ENCODE measurements at regions not wholly inside any gene's neighbourhood (a gene's known extent, or its start where the extent isn't known, plus 50 kb on each side); places are given as distances from the start of the nearest gene placed in this dataset.

GRCh38 chr4:136392576-136392975, 1139.7 kb downstream of the PCDH18 start:
- DNase-seq (ENCODE audit: low read depth) = no peak

DNA sequence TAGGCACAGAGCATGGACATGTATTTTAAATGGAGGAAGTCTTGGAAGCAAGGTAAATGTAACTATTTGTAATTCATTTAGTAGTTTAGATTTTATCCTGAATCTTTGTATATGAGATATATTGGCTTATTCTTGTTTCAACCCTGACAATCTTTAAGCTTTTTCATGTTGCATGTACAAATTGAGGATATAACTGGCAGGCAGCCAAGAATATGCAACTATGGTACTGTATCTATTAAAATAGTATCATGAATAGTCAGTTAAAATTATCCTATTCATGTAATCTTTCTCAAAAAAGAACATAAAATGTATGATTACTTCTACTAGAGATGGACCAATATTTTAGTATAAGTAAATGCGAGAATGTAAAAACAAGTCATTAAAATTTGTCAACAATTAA, 1141.5 kb downstream of the PCDH18 start:
- DNase-seq (ENCODE audit: low read depth) = no peak

DNA sequence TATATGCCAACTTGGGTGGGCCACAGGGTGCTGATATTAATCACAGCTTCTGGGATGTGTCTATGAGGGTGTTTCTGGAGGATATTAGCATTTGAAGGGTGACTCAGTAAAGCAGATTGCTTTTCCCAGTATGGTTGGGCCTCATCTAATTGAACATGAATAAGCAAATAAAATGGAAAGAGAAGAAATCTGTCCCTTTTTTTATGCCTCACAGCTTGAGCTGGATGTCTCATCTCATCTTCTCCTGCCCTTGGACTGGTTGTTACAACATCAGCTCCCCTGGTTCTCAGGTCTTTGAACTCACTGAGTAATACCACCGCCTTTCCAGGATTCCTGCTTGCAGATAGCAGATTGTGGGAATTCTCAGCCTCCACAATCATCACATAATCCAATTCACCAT, 1149.2 kb downstream of the PCDH18 start:
- no peak for DNase-seq (ENCODE audit: low read depth)

- no peak for DNase-seq (ENCODE audit: low read depth)
Measured at GRCh38 chr4:136371231-136371630, 1161.1 kb downstream of the PCDH18 start.

GRCh38 chr4:136369073-136369472, 1163.2 kb downstream of the PCDH18 start:
- DNase-seq (ENCODE audit: low read depth) = no peak

DNA sequence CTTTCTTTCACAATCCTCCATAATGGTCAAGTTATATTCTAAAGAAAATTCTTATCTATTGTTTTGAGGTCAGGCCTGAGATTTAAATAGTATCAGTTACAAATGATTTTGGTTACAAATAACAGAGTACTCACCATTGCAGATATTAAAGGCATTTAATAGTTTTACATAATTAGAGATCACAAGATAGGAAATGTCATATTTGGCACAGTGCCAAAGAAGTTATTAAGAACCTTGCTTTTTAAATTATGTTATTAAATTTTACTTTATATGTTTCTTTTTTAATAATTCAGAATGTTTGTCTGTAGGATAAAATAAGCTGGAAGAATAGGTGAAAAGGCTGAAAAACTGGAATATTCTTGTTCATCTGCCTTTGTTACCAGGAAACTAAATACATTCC, 1174.7 kb downstream of the PCDH18 start:
- DNase-seq (ENCODE audit: low read depth) = no peak

- no peak for DNase-seq (ENCODE audit: low read depth)
Measured at GRCh38 chr4:136355970-136356369, 1176.3 kb downstream of the PCDH18 start.

DNA sequence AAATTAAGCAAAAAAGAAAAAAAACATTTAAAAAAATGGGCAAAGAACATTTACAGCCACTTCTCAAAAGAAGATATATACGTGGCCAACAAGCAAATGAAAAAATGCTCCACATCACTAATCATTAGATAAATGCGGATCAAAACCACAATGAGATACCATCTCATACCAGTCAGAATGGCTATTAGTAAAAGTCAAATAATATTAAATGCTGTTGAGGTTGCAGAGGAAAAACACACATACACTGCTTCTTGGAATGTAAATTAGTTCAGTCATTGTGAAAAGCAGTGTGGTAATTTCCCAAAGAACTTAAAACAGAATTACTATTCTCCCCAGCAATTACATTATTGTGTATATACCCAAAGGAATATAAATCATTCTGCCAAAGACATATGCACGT, 1189.0 kb downstream of the PCDH18 start:
- no peak for DNase-seq (ENCODE audit: low read depth)

- no peak for DNase-seq (ENCODE audit: low read depth)
Measured at GRCh38 chr4:136342666-136343065, 1189.6 kb downstream of the PCDH18 start.

- DNase-seq (ENCODE audit: low read depth) = no peak
Measured at GRCh38 chr4:136337216-136337615, 1195.1 kb downstream of the PCDH18 start.

GRCh38 chr4:136336479-136336878, 1195.8 kb downstream of the PCDH18 start:
- no peak for DNase-seq (ENCODE audit: low read depth)

GRCh38 chr4:136329042-136329662, 1203.1 kb downstream of the PCDH18 start:
- DNase-seq (ENCODE audit: low read depth) = no peak

- no peak for DNase-seq (ENCODE audit: low read depth)
Measured at GRCh38 chr4:136328131-136328530, 1204.2 kb downstream of the PCDH18 start.

DNA sequence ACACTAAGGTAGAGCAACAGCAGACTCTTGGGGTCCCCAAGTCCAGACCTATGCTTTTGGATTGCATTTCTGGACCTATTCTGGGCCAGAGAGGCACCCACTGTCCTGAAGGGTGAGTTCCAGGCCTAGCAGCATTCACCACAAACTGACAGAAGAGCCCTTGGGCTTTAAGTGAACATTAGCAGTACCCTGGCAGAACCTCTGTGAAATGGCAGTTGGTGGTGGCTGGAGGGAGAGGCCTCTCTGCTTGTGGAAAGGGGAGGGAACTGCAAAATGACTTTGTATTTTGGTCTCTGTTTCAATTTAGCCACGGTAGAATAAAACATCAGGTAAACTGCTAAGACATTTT, 1211.9 kb downstream of the PCDH18 start:
- DNase-seq (ENCODE audit: low read depth) = no peak

DNA sequence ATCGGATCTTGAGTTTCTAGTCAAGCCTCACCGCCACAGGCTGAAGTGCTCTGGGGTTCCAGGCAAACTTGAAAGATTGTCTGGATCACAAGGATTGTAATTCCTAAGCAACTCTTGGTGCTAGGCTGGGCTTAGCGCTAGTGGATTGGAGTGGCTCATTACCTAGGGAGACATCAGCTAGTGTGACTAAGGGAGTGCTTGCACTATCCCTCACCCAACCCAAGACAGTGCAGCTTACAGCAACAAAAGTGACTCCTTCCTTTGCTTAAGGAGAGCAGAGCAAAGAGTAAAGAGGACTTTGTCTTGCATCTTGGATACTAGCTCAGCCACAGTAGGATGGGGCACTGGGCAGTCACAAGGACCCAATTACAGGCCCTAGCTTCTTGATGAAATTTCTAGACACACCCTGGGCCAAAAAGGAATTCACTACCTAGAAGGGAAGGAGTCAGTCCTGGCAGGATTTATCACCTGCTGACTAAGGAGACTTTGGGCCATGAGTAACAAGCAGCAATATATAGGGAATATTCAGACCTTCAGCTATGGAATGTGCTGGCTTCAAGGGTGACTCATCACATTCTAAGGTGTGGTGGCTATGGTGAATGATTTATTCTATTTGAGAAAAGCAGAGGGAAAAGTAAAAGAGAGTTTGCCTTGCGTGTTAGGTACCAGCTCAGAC, 1212.4 kb downstream of the PCDH18 start:
- DNase-seq (ENCODE audit: low read depth) = no peak

- DNase-seq (ENCODE audit: low read depth) = no peak
Measured at GRCh38 chr4:136316961-136317360, 1215.3 kb downstream of the PCDH18 start.

- no peak for DNase-seq (ENCODE audit: low read depth)
Measured at GRCh38 chr4:136314686-136315085, 1217.6 kb downstream of the PCDH18 start.

DNA sequence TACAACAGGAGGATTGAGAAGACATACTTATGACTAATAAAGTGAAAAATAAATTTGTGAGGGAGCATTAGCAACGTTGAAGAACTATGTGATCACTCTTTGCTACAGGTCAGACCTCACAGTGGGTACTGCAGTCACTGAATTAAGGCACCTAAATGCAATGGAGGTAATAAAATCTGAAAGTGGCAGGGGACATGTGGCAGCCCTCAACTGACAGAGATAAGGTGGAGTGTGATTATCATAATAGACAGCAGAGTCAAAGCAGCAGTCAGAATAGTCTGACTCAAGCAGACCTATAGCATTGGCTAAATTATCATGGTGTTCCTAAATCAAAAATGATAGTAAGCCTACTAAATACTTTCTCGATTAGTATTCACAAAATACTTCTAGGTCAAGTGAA, 1220.5 kb downstream of the PCDH18 start:
- no peak for DNase-seq (ENCODE audit: low read depth)

DNA sequence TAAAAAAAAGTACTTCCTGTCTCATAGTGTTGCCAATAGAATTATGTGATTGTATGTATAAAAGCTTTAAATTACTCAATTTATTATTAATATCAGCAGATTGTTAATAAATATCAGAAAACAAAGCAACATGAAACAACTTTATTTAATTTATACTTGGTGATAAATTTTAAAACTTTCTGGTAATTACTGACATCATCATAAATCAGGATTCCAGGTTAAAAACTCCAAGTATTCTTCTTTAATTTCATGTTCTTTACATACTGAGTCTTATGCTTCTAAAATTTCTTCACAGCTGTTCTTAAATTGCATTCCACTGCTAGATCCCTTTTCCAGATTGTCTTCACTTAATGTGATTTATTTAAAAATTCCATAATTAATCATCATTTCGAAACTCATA, 1224.5 kb downstream of the PCDH18 start:
- no peak for DNase-seq (ENCODE audit: low read depth)

DNA sequence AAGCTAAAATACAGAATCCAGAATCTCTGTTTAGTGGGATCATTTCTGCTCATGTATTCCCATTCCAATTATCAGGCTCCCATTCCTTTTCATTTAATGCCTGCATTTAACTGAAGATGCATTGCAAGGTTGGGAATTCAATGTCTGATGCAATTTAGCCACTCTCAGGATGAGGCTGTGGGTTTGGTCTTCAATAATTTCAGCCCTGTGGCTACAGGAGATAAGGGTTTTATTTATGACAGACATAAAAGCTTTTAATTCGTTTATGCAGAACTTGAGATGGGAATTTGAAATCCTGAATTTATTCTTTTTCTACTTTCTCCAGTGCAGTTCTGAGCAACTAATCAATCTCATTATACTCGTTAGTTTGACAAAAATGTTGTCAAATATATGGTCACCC, 1225.9 kb downstream of the PCDH18 start:
- no peak for DNase-seq (ENCODE audit: low read depth)

- DNase-seq (ENCODE audit: low read depth) = no peak
Measured at GRCh38 chr4:136302566-136302965, 1229.7 kb downstream of the PCDH18 start.

- no peak for DNase-seq (ENCODE audit: low read depth)
Measured at GRCh38 chr4:136301749-136302495, 1230.4 kb downstream of the PCDH18 start.

GRCh38 chr4:136283977-136284376, 1248.3 kb downstream of the PCDH18 start:
- DNase-seq (ENCODE audit: low read depth) = no peak

GRCh38 chr4:136281889-136282288, 1250.4 kb downstream of the PCDH18 start:
- no peak for DNase-seq (ENCODE audit: low read depth)

Data from activated T-cell treated with anti-CD3 and anti-CD28 coated beads for 24 hours (primary cell).